HL-60 (cell line): ENCODE measurements at regions not wholly inside any gene's neighbourhood (a gene's known extent, or its start where the extent isn't known, plus 50 kb on each side); places are given as distances from the start of the nearest gene placed in this dataset.

Experiments
- DNase-seq, 2 experiments: peaks; one replicate each; pipeline ENCODE4 v3.0.0-alpha.2; 2010 to 2020; ENCODE audit warnings: low read depth in 1 of 2, low spot score in 1 of 2
- H3K27ac ChIP-seq: fragments of 250-450 bp; sonication (Bioruptor Pico); replicated peaks from 2 replicates; pipeline ENCODE4 v1.5.1; 2020; ENCODE audit warnings: mild to moderate bottlenecking, moderate library complexity
- H3K27me3 ChIP-seq: fragments of 250-450 bp; sonication (Bioruptor Pico); 2 replicates; pipeline ENCODE4 v1.5.1; 2021; ENCODE audit warnings: mild to moderate bottlenecking, moderate library complexity; ENCODE audit not compliant: insufficient read depth, poor library complexity, severe bottlenecking
- H3K4me3 ChIP-seq: replicated peaks from 2 replicates; pipeline ENCODE4 v1.5.1; 2011; ENCODE audit warnings: mild to moderate bottlenecking, control low read depth, low read length; ENCODE audit not compliant: insufficient read depth
- GABPA ChIP-seq: IDR thresholded peaks from 2 replicates; pipeline ENCODE4 v1.6.1; 2012; ENCODE audit warnings: low read depth
- POLR2AphosphoS5 ChIP-seq: IDR thresholded peaks from 2 replicates; pipeline ENCODE4 v1.6.1; 2012; ENCODE audit warnings: low read depth
- SPI1 ChIP-seq: IDR thresholded peaks from 2 replicates; pipeline ENCODE4 v1.6.1; 2012; ENCODE audit warnings: low read depth, mild to moderate bottlenecking, borderline replicate concordance
- TF ChIP-seq, protein P1 (sequence below): IDR thresholded peaks from one replicate; pipeline ENCODE4 v1.5.1; 2011; ENCODE audit warnings: low read length, control low read depth, inconsistent platforms; ENCODE audit not compliant: insufficient read depth
- TF ChIP-seq, protein P2 (sequence below): IDR thresholded peaks from 2 replicates; pipeline ENCODE4 v1.6.1; 2012; ENCODE audit warnings: low read depth; ENCODE audit not compliant: insufficient replicate concordance

DNA sequence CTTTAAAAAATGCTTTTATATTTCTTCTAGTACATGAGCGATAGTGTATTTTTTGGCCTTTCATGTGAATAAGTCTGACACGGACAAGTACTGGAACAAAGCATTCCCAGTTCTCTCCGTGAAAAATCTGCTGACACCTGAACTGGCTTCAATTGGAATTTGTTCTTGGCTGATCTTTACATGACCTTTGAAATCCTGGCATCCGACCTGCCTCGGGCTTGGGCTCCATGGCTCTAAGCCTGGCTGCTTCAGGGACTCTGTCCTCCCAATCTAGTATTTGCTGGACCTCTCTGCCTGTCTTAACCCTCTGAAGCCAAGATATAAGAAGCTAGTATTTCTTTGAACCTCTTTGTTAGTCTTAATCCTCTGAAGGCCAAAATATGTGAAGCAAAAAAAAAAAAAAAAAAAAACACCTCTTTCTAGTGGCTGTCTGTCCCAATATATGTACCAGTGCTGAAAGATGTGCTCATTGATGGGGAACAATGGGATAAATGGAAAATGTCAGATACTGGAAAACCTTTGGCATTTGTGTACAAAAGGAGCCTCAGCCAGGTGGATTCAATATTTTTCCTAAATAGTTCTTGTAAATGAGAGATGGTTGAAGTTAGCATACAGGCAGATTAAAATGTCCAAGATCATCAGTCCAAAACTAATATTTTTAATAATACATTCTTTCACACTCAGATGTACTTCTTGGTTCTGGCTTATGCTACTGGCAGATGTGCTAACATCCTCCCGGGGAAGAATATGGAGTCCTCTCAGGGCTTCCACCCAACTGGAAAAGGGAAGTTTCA is 470.6 kb downstream of the TUSC1 start:
- DNase-seq, result no peak
- H3K4me3 ChIP-seq, result no peak overlapping the region
- TF ChIP-seq SPI1, result no peak
- TF ChIP-seq, protein P1, sequence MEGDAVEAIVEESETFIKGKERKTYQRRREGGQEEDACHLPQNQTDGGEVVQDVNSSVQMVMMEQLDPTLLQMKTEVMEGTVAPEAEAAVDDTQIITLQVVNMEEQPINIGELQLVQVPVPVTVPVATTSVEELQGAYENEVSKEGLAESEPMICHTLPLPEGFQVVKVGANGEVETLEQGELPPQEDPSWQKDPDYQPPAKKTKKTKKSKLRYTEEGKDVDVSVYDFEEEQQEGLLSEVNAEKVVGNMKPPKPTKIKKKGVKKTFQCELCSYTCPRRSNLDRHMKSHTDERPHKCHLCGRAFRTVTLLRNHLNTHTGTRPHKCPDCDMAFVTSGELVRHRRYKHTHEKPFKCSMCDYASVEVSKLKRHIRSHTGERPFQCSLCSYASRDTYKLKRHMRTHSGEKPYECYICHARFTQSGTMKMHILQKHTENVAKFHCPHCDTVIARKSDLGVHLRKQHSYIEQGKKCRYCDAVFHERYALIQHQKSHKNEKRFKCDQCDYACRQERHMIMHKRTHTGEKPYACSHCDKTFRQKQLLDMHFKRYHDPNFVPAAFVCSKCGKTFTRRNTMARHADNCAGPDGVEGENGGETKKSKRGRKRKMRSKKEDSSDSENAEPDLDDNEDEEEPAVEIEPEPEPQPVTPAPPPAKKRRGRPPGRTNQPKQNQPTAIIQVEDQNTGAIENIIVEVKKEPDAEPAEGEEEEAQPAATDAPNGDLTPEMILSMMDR, result no peak
- TF ChIP-seq, protein P2, sequence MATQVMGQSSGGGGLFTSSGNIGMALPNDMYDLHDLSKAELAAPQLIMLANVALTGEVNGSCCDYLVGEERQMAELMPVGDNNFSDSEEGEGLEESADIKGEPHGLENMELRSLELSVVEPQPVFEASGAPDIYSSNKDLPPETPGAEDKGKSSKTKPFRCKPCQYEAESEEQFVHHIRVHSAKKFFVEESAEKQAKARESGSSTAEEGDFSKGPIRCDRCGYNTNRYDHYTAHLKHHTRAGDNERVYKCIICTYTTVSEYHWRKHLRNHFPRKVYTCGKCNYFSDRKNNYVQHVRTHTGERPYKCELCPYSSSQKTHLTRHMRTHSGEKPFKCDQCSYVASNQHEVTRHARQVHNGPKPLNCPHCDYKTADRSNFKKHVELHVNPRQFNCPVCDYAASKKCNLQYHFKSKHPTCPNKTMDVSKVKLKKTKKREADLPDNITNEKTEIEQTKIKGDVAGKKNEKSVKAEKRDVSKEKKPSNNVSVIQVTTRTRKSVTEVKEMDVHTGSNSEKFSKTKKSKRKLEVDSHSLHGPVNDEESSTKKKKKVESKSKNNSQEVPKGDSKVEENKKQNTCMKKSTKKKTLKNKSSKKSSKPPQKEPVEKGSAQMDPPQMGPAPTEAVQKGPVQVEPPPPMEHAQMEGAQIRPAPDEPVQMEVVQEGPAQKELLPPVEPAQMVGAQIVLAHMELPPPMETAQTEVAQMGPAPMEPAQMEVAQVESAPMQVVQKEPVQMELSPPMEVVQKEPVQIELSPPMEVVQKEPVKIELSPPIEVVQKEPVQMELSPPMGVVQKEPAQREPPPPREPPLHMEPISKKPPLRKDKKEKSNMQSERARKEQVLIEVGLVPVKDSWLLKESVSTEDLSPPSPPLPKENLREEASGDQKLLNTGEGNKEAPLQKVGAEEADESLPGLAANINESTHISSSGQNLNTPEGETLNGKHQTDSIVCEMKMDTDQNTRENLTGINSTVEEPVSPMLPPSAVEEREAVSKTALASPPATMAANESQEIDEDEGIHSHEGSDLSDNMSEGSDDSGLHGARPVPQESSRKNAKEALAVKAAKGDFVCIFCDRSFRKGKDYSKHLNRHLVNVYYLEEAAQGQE, result no peak
- no peak for TF ChIP-seq POLR2AphosphoS5
- no peak for TF ChIP-seq GABPA
- H3K27ac ChIP-seq, result no peak overlapping the region
- no peaks in the 10 kb centered on the region for H3K27me3 ChIP-seq

DNA sequence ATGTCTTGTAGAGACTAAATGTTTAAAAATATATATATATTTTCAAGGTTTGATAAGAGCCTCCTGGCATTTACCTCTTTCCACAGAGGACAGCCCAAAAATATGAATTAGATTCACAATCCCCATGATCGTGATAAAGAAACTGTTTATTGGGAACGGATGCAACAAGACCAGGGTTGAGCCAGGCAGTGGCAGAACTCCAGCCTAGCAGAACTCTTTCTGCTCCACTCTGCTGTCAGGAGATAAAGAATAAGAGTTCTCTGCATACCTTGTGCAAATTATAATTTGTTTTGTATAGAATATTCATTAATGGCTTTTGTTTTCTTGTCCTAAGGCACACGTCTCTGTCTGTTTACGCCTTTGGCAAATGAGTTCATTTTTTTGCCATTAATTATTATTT is 472.2 kb downstream of the TUSC1 start:
- Histone ChIP-seq H3K4me3 (no peak overlapping the region), H3K27ac (no peak overlapping the region), H3K27me3 (no peaks in the 10 kb centered on the region)
- TF ChIP-seq SPI1, result no peak
- TF ChIP-seq, protein P2, result no peak
- TF ChIP-seq, protein P1, result no peak
- no peak for TF ChIP-seq GABPA
- no peak for TF ChIP-seq POLR2AphosphoS5
- no peak for DNase-seq

DNA sequence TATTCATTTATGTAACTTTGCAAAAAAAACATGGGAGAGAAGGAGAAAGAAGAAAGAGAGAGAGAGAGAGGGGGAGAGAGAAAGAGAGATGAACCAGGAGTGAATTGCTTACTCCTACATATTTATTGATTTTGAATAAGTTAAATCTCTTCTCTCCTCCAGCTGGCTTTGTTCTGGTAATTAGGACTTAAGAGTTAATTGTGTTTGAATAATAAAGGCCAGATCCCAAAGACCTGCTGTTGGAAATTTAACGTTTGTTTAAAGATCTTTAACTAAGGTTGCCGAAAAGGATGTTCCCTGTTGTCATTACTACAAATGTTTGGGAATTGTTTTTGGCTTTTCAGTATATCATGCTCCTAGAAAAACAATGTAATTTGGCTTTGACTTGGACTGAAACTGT is 473.0 kb downstream of the TUSC1 start:
- Histone ChIP-seq H3K4me3 (no peak overlapping the region), H3K27ac (no peak overlapping the region), H3K27me3 (no peaks in the 10 kb centered on the region)
- no peak for DNase-seq
- TF ChIP-seq, protein P1, result no peak
- no peak for TF ChIP-seq SPI1
- TF ChIP-seq, protein P2, result no peak
- TF ChIP-seq POLR2AphosphoS5, result no peak
- no peak for TF ChIP-seq GABPA
